Activated T-helper 1 cell treated with anti-CD3 and anti-CD28 coated beads, Interleukin-12 subunit alpha, Interleukin-12 subunit beta, Interleukin-2, Interleukin-4 antibody, amounts not matched to agents 30 ng/mL and 10 ng/mL and 1 ng/mL, durations not matched to agents 14 hours and 24 hours and 36 hours (primary cell): ENCODE measurements at regions not wholly inside any gene's neighbourhood (a gene's known extent, or its start where the extent isn't known, plus 50 kb on each side); places are given as distances from the start of the nearest gene placed in this dataset.
"Not testable (repeated sequence)": the region's sequence is repeated elsewhere in the genome, so short reads cannot be mapped to it uniquely, and the experiment has no call there.

Source experiments
- DNase-seq: peaks from one replicate; pipeline ENCODE4 v3.0.0; 2021; ENCODE audit warnings: low spot score
- H3K27ac Mint-ChIP-seq: one replicate; pipeline ENCODE4 v1.8.0; 2021; ENCODE audit warnings: mild to moderate bottlenecking, mixed read lengths
- H3K27me3 Mint-ChIP-seq: one replicate; pipeline ENCODE4 v1.8.0; 2022; ENCODE audit warnings: mild to moderate bottlenecking, moderate library complexity, mixed read lengths; ENCODE audit not compliant: insufficient read depth
- H3K36me3 Mint-ChIP-seq: one replicate; pipeline ENCODE4 v1.8.0; 2021; ENCODE audit warnings: low read depth, mixed read lengths
- H3K4me1 Mint-ChIP-seq: one replicate; pipeline ENCODE4 v1.8.0; 2021; ENCODE audit warnings: low read depth, mixed read lengths
- H3K4me3 Mint-ChIP-seq: one replicate; pipeline ENCODE4 v1.8.0; 2021; ENCODE audit warnings: mild to moderate bottlenecking, moderate library complexity, mixed read lengths
- H3K9me3 Mint-ChIP-seq: one replicate; pipeline ENCODE4 v1.8.0; 2021; ENCODE audit warnings: mixed read lengths
- intact Hi-C: fragments of 100-400 bp; cut with micrococcal nuclease; formaldehyde crosslinking; loops from one replicate; pipeline ENCODE4 v1.15.1; 2024

GRCh38 chr22:48485149-48486133, 1342.2 kb downstream of the BRD1 start:
- Mint-ChIP-seq H3K27ac (no peak overlapping the region), H3K27me3 (peaks cover 26% of the 10 kb centered on the region), H3K4me3 (no peak overlapping the region), H3K4me1 (no peaks in the 10 kb centered on the region), H3K9me3 (no peaks in the 10 kb centered on the region), H3K36me3 (no peaks in the 10 kb centered on the region)
- intact Hi-C loops: no loop called here
- DNase-seq: no peak

GRCh38 chr22:48483764-48484528, 1343.7 kb downstream of the BRD1 start:
- no peaks in the 10 kb centered on the region for H3K36me3 Mint-ChIP-seq
- H3K27ac Mint-ChIP-seq: no peak overlapping the region
- no peaks in the 10 kb centered on the region for H3K4me1 Mint-ChIP-seq
- no peaks in the 10 kb centered on the region for H3K9me3 Mint-ChIP-seq
- H3K4me3 Mint-ChIP-seq: no peak overlapping the region
- no peak for DNase-seq
- intact Hi-C loops: no loop called here
- H3K27me3 Mint-ChIP-seq: peaks cover 26% of the 10 kb centered on the region

DNA sequence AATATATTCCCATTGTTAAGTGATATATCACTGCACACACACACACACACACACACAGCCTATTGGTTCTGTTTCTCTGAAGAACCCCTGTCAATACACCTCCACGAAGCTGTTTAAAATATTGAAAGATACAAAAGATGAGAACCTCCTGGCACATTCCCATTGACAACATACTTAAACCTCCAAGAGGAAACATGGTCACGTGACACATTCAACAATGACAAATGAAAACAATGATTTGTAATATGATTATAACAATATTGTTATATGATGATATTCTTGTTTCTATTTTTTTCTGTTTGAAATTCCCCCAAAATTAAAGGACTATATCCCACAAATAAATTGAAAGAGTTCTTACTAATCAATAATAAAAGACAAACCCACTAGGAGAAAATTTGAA, 1344.9 kb downstream of the BRD1 start:
- H3K27me3 Mint-ChIP-seq: peaks cover 15% of the 10 kb centered on the region
- no peak overlapping the region for H3K4me3 Mint-ChIP-seq
- no peak for DNase-seq
- intact Hi-C loops: no loop called here
- H3K27ac Mint-ChIP-seq: no peak overlapping the region
- H3K4me1 Mint-ChIP-seq: no peaks in the 10 kb centered on the region
- no peaks in the 10 kb centered on the region for H3K36me3 Mint-ChIP-seq
- H3K9me3 Mint-ChIP-seq: no peaks in the 10 kb centered on the region

DNA sequence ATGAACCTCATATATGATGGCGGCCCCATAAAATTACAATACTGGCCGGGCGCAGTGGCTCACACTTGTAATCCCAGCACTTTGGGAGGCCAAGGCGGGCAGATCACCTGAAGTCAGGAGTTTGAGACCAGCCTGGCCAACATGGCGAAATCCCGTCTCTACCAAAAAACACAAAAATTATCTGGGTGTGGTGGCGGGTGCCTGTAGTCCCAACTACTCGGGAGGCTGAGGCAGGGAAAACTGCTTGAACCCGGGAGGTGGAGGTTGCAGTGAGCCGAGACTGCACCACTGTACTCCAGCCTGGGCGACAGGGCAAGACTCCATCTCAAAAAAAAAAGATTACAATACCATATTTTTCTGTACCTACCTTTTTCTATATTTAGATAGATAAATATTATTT, 1345.5 kb downstream of the BRD1 start:
- H3K4me3 Mint-ChIP-seq, H3K36me3 Mint-ChIP-seq, H3K9me3 Mint-ChIP-seq, DNase-seq, intact Hi-C loops, H3K4me1 Mint-ChIP-seq, H3K27ac Mint-ChIP-seq: not testable (repeated sequence)
- peaks cover 11% of the 10 kb centered on the region for H3K27me3 Mint-ChIP-seq

DNA sequence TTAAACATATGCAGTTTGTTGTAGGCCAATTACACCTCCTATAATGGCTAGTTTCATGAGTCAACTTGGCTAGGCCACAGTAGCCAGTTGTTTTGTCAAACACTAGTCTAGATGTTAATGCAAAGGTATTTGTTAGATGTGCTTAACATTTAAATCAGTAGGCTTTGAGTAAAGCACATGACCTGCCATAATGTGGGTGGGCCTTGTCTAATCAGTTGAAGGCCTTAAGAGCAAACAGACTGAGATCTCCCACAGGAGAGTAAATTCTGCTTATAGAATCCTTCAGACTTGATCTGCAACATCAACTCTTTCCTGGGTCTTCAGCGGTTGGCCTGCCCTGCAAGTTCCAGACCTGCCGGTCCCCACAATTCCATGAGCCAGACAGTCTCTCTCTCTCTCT, 1345.9 kb downstream of the BRD1 start:
- H3K9me3 Mint-ChIP-seq: no peaks in the 10 kb centered on the region

GRCh38 chr22:48478529-48479265, 1349.0 kb downstream of the BRD1 start:
- H3K9me3 Mint-ChIP-seq: no peaks in the 10 kb centered on the region
- no peaks in the 10 kb centered on the region for H3K36me3 Mint-ChIP-seq
- H3K4me1 Mint-ChIP-seq: no peaks in the 10 kb centered on the region
- no peaks in the 10 kb centered on the region for H3K27me3 Mint-ChIP-seq
- intact Hi-C loops: no loop called here
- H3K4me3 Mint-ChIP-seq: no peak overlapping the region
- no peak for DNase-seq
- H3K27ac Mint-ChIP-seq: no peak overlapping the region

More for the DNA sequence above, 1345.9 kb downstream of the BRD1 start:
- Mint-ChIP-seq H3K27me3 (peaks cover 7% of the 10 kb centered on the region), H3K4me1 (no peaks in the 10 kb centered on the region), H3K27ac (no peak overlapping the region), H3K4me3 (no peak overlapping the region), H3K36me3 (no peaks in the 10 kb centered on the region)
- intact Hi-C loops: no loop called here
- no peak for DNase-seq

DNA sequence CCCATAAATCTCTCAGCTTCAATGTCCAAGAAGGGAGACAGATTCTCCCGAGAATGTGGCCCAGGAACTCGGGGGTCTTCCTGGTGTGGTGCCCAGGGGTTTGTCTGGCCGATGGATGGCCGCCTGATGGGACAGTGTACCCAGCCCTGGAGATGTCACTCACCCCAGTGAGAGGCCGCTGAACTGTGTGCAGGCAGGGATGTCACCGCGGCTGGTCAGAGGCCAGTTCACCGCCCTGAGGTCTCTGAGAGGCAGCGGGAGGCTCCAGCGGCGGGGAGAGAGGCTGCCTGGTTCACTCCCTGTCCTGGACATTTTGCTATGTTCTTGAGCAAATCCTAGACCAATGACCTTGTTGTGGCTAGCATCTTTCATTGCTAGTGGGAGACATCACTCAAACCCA, 1349.5 kb downstream of the BRD1 start:
- no peak overlapping the region for H3K4me3 Mint-ChIP-seq
- intact Hi-C loops: no loop called here
- no peak overlapping the region for H3K27ac Mint-ChIP-seq
- no peaks in the 10 kb centered on the region for H3K4me1 Mint-ChIP-seq
- no peak for DNase-seq
- no peaks in the 10 kb centered on the region for H3K36me3 Mint-ChIP-seq
- H3K9me3 Mint-ChIP-seq: no peaks in the 10 kb centered on the region
- no peaks in the 10 kb centered on the region for H3K27me3 Mint-ChIP-seq

DNA sequence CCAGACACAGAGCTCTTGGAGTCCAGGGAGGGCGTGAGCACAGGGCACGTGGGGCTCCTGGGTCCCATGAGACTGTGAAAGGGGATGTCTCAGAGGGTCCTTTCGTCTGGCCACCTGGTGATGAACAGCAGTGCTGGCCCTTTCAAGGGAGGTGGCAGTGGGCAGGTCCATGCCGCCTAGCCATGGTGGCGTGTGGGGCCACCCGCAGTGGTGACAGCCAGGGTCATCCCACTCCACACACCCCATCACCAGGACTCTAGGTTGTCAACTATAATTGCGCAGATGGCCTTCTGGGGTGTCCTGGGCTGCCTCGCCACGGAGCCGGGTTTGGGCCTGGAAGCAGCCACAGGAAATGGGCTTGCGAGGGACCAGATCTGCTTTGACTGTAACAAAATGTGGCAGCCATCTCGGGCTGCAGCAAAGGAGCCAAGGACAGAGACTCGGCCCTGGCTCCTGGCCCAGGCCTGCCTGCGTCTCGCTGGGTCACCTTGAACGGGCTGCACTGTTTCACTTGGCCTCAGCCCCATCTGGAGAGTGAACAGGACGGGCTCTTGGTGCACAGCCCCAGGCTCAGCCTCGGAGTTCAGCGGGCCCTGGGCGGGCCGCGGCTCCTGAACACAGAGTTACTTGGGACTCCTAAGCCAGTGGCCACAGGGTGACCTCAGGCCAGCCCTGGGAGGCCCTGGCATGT, 1350.5 kb downstream of the BRD1 start:
- intact Hi-C loops: no loop called here
- no peak for DNase-seq
- Mint-ChIP-seq H3K4me1 (no peaks in the 10 kb centered on the region), H3K27me3 (no peaks in the 10 kb centered on the region), H3K4me3 (no peak overlapping the region), H3K27ac (no peak overlapping the region), H3K9me3 (no peaks in the 10 kb centered on the region), H3K36me3 (no peaks in the 10 kb centered on the region)

DNA sequence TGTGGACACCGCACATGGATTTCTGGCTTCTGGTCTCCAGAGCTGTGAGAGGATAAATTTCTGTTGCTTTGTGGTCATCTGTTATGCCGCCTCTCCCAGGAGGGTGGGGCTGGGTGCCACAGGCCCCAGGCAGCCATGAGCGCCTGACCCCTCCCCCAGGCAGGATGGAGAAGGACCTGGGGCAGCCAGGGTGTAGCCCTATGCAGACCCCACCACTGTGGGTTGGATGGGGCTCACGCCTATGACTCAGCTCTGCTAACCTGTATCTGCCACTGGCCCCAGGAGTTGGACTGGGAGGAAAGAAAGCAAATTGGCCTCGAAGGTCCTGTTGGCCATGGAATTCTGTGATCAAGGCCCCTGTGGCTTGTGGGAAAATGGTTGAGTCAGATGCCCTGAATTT, 1351.1 kb downstream of the BRD1 start:
- Mint-ChIP-seq H3K27ac (no peak overlapping the region), H3K4me3 (no peak overlapping the region), H3K36me3 (no peaks in the 10 kb centered on the region), H3K27me3 (no peaks in the 10 kb centered on the region), H3K4me1 (no peaks in the 10 kb centered on the region), H3K9me3 (no peaks in the 10 kb centered on the region)
- intact Hi-C loops: no loop called here
- no peak for DNase-seq

GRCh38 chr22:48475661-48476345, 1351.9 kb downstream of the BRD1 start:
- Mint-ChIP-seq H3K9me3 (no peaks in the 10 kb centered on the region), H3K4me1 (no peaks in the 10 kb centered on the region), H3K27me3 (no peaks in the 10 kb centered on the region), H3K4me3 (no peak overlapping the region), H3K36me3 (no peaks in the 10 kb centered on the region), H3K27ac (no peak overlapping the region)
- intact Hi-C loops: no loop called here
- DNase-seq: no peak

GRCh38 chr22:48474881-48475280, 1352.8 kb downstream of the BRD1 start:
- Mint-ChIP-seq H3K27ac (no peak overlapping the region), H3K27me3 (no peaks in the 10 kb centered on the region), H3K9me3 (no peaks in the 10 kb centered on the region), H3K36me3 (no peaks in the 10 kb centered on the region), H3K4me1 (no peaks in the 10 kb centered on the region), H3K4me3 (no peak overlapping the region)
- DNase-seq: no peak
- intact Hi-C loops: no loop called here

GRCh38 chr22:48473202-48473601, 1354.5 kb downstream of the BRD1 start:
- intact Hi-C loops: no loop called here
- no peak overlapping the region for H3K27ac Mint-ChIP-seq
- H3K36me3 Mint-ChIP-seq: no peaks in the 10 kb centered on the region
- H3K4me3 Mint-ChIP-seq: no peak overlapping the region
- no peaks in the 10 kb centered on the region for H3K4me1 Mint-ChIP-seq
- no peaks in the 10 kb centered on the region for H3K9me3 Mint-ChIP-seq
- peaks cover 1% of the 10 kb centered on the region for H3K27me3 Mint-ChIP-seq
- DNase-seq: no peak
